NCI-H82 treated with DMSO at 0.1 percent for 48 hours (cell line): ENCODE measurements at regions not wholly inside any gene's neighbourhood (a gene's known extent, or its start where the extent isn't known, plus 50 kb on each side); places are given as distances from the start of the nearest gene placed in this dataset.
"Not testable (repeated sequence)": the region's sequence is repeated elsewhere in the genome, so short reads cannot be mapped to it uniquely, and the experiment has no call there.

ENCODE experiments used
- DNase-seq: peaks from one replicate; lab custom pipeline; 2025; ENCODE audit not compliant: unreplicated experiment; lab: John Stamatoyannopoulos, UW

DNA sequence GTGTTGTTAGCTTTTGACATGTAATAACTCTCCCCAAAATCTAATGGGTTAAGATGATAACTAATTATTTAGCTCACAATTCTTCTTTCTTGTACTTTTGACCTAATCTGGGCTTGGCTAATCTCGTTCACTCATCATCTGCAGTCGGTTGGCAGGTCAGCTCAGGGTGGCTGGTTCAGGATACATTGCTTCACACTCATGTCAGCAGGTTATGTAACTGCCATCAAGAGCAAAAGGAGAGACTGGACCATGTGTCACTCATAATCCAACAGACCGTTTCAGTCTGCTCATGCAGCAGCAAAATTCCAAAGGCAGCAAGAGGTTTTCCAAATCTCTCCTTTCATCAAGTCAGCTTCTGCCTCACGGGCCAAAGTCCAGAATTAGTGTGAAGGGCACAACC is 998.4 kb upstream of the CTNND2 start:
- no peak for DNase-seq

DNA sequence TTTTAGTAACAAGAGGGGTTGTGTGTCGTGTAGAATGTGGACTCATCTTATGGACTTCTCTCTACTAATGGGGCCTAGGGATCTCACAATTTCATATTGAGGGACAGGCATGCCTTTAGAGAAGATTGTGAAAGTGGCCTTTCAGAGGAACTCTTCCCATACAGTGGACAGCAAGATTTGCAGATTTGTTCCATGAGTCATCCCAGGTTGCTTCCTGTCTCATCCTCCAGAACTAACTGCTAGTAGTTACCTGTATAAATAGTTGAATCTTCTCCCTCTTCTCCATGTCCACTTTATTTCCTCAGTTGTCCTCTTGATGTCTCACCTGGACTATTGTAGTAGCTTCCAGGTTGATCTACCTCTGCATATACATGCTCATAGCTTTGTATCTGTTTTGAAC is 997.5 kb upstream of the CTNND2 start:
- no peak for DNase-seq

DNA sequence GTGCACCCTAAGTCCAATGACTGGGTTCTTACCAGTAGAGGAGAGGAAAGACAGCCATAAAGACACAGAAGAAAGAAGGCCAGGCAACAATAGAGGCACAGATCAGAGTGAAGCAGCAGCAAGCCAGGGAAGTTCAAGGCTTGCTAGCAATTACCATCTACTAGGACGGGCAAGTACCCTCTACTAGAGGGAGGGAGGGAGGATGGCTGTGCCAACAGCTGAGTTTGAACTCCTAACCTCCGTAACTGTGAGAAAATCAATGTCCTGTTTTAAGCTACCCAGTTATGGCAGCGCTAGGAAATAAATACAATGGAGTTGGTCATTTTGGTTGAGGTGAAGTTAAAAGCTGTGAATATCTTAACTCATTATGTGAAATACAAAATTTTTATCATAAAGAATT is 991.8 kb upstream of the CTNND2 start:
- DNase-seq = no peak

DNA sequence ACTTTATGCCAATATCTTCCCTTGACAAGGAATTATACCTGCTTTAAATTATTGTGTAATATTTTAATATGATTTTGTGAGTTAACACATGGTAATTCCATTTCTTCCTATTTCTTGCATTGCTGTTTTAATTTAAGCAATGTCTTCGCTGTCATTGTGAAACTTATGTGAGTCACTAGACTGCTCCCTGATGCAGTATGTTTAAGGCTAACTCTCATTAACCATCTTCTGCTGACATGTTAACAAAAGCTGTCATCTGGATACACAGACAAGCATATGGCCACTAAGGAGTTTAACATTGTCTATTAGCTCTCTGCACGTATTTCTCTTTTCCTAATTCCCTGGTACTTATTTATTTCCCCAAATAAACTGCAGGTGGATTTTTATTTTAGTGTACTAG is 980.8 kb upstream of the CTNND2 start:
- peak; percentile 18 for DNase-seq

DNA sequence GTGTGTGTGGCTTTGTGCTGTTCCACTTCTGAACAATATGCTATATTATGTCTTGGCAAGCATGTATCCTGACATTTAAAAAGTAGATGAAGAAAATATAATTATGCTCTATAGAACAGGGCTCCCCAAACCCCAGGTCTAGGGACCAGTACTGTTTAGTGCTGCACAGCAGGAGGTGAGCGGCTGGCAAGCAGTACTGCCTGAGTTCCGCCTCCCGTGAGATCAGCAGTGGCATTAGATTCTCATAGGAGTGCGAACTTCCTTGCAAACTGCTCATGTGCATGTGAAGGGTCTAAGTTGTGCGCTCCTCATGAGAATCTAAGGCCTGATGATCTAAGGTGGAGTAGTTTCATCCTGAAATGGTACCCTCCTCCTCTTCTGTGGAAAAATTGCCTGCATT is 979.1 kb upstream of the CTNND2 start:
- DNase-seq = no peak

DNA sequence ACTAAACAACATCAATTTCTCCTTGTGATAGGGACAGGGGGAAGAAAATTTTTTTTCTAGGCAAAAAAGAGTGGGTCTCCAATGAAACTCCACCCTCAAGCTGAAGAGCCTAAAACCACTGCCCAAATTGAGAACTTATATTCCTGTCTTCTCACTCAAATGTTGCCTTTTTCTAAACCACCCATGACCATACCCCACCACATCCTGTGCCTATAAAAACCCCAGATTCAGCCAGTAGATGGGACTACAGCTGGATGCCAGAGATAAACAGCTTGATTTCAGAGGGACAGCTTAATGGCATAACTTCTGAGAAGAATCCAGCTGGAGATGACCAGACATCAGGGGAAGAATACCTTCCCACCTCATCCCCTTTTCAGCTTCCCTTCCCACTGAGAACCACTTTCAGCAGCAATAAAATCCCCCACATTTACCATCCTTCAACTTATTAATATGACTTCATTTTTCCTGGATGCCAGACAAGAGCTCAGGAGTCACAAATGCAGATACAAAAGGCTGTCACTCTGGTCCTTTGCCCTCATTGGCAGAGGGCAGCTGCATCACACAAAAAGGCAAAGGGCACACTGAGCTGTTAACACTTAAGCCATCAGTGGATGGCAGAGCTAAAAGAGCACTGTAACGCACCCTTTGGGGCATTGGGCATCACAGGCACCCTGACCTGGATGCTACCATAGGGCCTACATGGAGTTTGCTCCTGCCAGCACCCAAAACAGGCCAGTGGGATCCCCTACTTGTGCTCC is 972.5 kb upstream of the CTNND2 start:
- DNase-seq = no peak

DNA sequence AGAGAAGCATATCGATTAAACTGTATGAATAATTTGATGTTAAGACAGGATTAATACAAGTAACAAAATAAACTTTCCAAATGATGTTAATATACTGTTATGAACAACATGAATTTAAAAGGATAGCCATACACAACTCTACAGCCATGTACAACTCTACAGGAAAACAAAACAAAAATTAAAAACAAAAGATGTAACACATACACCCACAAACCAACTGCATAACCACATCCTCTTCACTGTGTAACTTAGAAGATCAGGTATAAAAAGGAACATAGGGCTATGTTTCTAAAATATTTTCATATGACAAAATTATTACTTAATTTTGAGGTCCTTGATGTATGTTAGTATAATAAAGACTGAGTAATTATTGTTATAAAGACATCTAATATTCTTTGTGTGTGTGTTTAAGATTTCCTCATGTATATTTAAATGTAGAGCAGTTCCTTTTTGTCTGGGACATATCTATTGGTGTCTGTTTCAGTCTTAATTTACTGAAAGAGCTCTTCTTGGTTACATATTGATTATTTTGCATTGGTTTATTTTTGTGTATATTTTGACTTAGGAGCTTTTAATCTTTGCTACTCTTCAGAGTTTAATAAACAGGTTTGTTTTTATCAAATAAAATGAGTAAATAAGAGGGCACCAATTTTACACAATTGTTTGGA is 966.8 kb upstream of the CTNND2 start:
- DNase-seq = no peak

DNA sequence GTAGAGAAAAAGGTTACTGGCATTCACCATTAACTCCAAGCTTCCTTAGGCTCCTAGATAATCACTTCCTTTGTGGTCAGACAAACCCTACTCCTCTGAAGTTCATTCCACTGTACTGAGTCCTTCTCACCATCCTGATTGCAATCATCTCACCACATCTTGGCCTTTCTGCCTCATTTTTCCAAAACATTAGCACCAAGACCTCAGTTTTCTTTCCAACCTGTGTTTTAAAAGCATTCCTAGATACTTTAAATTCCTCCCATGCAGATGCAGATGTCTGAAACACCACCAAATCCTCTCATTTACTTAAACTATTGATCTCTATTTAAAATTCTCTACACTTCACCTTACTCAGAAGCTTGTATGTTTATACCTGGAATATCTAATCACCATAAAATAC is 961.3 kb upstream of the CTNND2 start:
- no peak for DNase-seq

DNA sequence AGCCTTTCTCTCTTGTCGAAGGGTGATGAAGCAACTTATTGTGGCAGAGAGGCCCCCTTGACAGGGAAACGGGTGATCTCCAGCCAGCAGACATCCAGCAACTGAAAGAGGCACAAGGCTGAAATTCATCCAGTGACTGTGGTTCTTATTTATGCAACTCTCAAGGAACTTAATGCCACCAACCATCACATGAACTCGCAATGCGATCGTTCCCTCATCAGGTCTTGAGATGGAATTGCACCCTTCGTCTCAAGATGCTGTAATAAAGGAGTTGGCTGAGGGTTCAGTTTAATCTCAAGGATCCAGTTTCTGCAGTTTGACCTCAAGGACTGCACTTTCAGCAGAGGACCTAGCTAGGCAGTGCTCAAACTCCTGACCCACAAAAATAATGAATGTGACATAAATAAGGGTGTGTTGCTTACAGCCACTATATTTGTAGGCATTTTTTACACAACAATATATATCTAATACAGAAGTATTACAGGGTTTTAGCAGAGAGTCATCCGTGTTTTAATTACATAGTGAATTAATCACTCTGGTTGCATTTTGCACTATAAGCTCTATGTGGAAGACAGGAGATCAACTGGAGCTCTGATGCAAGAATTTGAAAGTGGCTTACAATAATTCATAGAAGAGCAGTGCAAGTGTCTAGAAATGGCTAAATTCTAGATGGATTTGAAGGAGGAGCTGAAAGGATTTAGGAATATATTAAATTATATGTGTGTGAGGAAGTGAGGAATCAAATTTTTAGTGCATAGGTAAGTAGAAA is 957.8 kb upstream of the CTNND2 start:
- no peak for DNase-seq

DNA sequence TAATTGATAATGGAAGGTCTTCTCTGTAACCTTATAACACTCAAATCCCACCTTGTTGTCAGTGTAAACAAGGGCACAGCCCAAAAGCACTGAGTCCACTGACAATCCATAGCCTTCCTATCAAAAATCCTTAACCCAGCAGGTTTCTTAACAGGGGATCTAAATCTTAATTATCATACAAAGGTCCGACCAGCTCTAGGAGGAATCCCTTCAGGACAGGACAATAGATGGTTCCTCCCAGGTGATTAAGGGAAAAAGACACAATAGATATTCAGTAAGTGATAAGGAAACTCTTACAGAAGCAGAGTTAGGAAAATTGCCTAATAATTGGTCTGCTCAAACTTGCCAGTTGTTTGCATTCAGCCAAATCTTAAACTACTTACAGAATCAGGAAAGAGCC is 951.9 kb upstream of the CTNND2 start:
- not testable (repeated sequence) for DNase-seq

DNA sequence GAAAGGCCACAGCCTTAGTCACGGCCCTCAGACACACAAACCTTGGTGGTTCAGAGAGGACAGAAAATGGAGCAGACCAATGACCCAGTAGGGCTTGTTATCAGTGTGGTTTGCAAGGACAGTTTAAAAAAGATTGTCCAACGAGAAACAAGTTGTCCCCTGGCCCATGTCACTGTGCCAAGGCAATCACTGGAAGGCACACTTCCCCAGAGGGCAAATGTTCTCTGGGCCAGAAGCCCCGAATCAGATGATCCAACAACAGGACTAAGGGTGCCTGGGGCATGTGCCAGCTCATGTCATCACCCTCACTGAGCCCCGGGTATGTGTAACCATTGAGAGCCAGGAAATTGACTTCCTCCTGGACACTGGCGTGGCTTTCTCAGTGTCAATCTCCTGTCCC is 950.1 kb upstream of the CTNND2 start:
- no peak for DNase-seq

DNA sequence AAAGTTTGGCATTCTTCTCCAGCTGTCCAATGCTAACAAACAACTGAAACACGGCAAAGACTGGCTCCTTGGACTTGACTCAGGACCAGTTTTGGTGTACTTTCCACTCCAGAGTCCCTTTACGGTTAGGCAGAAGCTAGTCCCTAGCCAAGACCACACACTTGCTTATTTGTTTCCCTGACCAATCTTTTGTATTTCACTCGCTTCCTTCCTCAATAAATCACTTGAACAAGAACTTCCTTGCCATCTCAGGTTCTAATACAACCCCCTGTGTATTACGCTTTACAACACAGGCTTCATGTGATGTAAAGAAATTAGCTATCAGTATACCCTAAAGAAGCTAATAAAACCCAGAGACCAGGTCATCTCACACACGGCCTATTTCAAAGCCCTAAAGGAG is 947.5 kb upstream of the CTNND2 start:
- DNase-seq = no peak

DNA sequence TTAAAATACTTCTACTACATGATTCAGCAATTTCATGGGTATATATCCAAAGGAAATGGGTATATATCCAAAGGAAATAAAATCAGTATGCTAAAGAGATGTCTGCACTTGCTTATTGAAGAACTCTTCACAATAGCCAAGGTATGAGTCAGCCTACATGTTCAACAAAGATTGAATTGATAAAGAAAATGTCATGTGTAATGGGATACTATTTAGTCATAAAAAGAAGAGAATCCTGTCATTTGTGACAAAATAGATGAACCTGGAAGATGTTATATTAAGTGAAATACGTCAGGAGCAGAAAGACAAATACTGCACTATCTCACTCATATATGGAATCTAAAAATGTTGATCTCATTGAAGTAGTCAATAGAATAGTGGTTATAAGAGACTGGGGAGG is 944.5 kb upstream of the CTNND2 start:
- DNase-seq = no peak

DNA sequence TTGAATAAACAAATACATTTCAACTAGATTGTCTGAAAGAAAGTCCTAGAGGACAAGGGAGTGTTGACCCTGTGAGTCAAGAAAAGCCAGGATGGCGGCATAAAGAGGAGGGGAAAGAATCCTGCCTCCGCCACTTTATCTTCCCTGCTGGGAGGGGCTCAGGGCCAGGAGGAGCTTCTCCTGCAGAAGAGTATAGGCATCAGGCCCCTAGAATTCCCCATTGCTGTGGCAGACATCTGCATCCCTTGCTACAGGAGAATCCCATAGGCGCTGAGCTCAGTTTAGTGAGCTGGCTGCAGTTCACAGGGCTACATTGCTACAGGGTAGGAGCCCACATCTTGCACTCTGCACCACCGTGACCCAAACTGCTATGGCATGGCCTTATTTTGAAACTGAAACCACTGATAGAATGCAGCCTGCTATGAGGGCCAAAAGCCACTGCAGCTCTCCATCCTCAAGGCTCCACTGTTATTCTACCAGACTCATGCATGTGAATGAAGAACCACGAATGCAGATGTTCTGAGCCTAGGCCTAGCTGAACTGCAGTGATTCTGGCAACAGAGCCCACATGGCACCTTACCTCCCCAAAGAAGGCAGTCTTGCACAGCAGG is 941.4 kb upstream of the CTNND2 start:
- DNase-seq = no peak

DNA sequence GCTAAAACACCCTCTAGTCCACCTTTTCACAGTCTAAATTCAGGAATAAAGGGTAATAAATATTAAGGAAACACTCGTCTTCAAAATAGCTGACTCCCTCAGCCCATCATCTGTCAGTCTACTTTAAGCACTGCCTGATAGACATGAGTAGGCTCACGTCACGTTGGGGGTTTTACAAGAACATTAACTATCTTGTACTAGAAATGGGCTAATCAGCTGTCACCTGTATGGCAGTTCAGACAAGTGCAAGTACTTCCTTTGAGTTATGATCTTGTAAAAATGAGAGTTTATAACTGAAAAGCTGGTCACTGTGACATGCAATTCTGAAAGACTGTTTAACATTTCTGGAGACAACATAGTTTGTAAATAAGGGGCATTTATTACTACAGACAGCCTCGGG is 936.7 kb upstream of the CTNND2 start:
- no peak for DNase-seq

DNA sequence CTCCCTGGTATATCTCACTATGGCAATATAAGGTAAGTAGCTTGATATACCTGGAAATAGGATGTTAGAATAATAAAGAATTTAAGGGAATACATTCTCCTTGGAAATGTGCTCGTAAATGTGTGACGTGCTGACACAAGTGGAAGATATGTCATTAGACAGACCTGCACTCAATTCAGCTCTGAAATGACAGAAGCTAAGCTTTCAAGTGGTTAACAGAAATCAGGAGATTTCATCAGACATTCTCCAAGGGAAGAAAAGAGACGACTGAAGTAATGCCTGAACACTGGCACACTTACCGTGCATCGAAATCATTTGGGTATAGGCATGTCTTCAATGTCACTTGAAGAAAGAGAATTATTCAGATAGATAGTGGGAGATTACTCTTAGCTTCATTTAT is 933.3 kb upstream of the CTNND2 start:
- DNase-seq = no peak

DNA sequence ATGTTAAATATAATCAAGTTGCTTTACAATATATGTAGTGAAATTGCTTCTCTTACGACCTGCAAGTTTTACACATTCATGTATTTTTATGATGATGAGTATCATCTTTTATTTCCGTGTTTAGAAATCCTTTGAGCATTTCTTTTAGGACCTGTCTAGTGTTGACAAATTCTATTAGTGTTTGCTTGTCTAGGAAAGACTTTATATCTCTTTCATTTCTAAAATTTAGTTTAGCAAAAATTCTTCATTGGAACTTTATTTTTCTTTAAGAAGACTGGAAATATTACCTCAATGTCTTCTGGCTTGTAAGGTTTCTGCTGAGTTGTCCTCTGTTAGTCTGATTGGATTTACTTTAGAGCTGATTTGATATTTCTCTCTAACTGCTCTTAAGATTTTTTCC is 920.9 kb upstream of the CTNND2 start:
- DNase-seq = no peak

DNA sequence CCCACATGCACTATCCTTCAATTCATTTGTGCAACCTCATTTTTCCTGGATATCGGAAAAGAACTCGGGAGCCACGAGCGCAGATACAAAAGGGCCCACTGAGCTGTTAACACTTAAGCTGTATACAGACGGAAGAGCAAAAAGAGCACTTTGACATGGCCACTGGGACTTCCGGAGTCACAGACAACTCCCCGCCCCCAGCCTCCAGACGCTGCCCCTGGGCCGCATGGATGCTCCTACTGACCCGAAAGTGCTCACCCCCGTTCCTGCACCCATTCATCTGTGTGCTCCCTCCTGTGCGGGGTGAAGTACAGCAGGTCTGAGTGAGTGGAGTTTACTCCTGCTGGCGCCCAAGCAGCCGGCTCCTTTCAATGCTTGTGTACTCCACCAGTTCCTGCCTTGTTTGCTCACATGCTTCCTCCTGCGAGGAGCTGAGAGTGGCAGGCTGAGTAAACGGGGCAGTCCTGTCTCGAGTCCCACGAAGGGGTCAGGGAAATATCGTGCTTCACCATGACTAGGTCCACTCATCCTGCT is 901.0 kb upstream of the CTNND2 start:
- no peak for DNase-seq

DNA sequence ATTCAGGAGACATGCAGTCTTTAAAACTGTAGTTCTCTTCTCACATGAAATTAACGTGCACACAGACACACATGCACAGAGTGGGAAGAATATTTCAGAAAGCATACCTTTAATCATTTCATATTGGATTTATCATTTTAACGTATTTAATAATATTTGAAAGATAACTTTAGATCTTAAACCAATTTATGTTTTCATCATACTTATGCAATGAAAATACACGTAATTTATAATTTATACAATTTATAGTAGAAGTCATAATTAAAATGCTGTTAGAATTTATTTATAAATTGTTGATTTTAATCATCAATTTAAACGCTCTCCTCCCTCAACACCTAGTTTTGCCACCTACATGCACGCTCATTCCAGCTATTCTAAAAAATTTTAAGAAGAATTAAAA is 894.9 kb upstream of the CTNND2 start:
- no peak for DNase-seq

DNA sequence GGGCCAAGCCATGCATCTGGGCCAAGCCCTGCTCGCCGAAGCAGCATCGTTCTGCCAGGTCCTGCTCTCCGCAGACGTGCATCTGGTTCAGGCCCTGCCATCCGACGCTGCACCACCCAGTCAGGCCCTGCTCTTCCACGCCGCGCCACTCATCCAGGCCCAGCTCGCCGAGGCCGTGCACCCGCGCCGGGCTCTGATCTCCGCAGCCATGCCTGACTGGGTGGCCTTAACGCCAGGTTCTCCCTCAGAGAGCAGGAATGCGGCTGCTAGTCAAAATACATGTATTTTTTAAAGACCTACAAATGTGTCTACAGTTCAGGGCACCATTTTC is 891.1 kb upstream of the CTNND2 start:
- DNase-seq = no peak

DNA sequence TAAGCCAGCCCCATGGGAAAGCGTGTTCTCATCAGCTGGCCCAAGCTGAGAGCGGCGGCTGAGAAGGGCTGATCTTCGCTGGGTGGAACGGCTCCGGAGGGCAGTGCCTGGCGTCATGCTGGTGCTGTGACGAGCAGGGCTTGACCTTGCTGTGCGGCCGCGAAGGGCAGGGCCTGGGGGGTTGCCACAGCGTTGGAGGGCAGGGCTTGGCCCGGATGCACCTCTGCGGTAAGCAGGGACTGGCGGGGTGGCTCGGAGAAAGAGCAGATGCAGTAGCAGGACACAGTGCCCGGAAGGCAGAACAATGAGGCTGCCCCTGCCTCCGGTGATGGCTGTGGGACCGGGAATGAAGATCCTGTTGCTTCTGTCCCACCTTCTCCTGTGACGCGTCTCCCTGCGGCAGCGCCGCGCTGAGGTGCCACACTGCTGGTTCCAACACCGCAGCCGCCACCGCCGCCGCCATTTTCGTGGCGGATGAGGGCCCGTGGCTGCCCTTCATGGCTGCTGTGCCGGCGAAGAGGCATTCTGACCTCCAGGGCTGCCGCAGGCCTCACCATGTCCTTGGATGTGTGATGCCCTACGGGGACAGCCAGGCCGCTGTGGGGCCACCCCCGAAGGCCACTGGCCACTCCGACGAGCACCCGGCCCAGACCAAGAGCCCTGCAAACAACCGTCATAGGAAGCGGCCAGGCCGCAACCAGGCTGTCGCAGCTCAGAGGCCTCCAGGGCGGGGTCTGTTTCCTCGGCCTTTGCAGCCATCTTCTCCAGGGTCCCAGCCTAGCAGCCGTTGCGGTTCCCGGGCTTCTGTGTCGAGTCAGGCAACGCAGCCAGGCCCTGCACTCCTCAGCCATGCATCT is 890.5 kb upstream of the CTNND2 start:
- DNase-seq = no peak
